H1 (cell line): ENCODE measurements at regions not wholly inside any gene's neighbourhood (a gene's known extent, or its start where the extent isn't known, plus 50 kb on each side); places are given as distances from the start of the nearest gene placed in this dataset.

Experiments
- CTCF ChIA-PET: fragments of 300-600 bp; sonication (Branson Sonifier 250); formaldehyde crosslinking; loops from one replicate; lab custom pipeline; 2021; ENCODE audit not compliant: partially characterized antibody; lab: Charles Lee
- POLR2A ChIA-PET: fragments of 300-600 bp; sonication (Branson Sonifier 250); formaldehyde crosslinking; loops from one replicate; lab custom pipeline; 2021; ENCODE audit warnings: inconsistent platforms; ENCODE audit not compliant: partially characterized antibody; lab: Charles Lee
- DNase-seq, 2 experiments: peaks; one replicate each; pipeline versions ENCODE4 v3.0.0 to v3.0.0-alpha.2; 2010 to 2022; ENCODE audit warnings: low spot score in 2 of 2, low read depth in 1 of 2, mixed read lengths in 1 of 2
- FAIRE-seq: peaks from 2 replicates; lab custom pipeline; 2011; peaks lifted over from hg19 to GRCh38; lab: Jason Lieb, UNC
- H2AFZ ChIP-seq: 2 replicates; pipeline ENCODE4 v1.8.1; 2012; ENCODE audit warnings: low read length, inconsistent platforms
- H2AK5ac ChIP-seq: 2 replicates; pipeline ENCODE4 v1.6.1; 2013; ENCODE audit warnings: low read depth, low read length
- H2BK120ac ChIP-seq: replicated peaks from 2 replicates; pipeline ENCODE3; 2013; ENCODE audit warnings: low read depth, low read length, inconsistent platforms
- H2BK12ac ChIP-seq: 2 replicates; pipeline ENCODE4 v1.6.1; 2013; ENCODE audit warnings: low read depth, low read length
- H2BK15ac ChIP-seq: 2 replicates; pipeline ENCODE4 v1.6.1; 2013; ENCODE audit warnings: low read length
- H2BK20ac ChIP-seq: 2 replicates; pipeline ENCODE4 v1.6.1; 2013; ENCODE audit warnings: low read length
- H2BK5ac ChIP-seq: 2 replicates; pipeline ENCODE4 v1.6.1; 2013; ENCODE audit warnings: low read depth, low read length
- H3K14ac ChIP-seq: 2 replicates; pipeline ENCODE4 v1.6.1; 2013; ENCODE audit warnings: inconsistent platforms; ENCODE audit not compliant: insufficient read length
- H3K18ac ChIP-seq: 2 replicates; pipeline ENCODE4 v1.6.1; 2013; ENCODE audit warnings: low read length; ENCODE audit errors: extremely low read depth
- H3K23ac ChIP-seq: 2 replicates; pipeline ENCODE4 v1.6.1; 2013; ENCODE audit warnings: inconsistent platforms; ENCODE audit not compliant: insufficient read length
- H3K23me2 ChIP-seq: 2 replicates; pipeline ENCODE4 v1.6.1; 2013; ENCODE audit warnings: low read depth, low read length
- H3K27ac ChIP-seq: 2 replicates; pipeline ENCODE4 v1.6.1; 2011; ENCODE audit warnings: low read depth, low read length, inconsistent platforms
- H3K27me3 ChIP-seq, 4 experiments: replicated peaks in 1 of 4; 1 replicate in 1 of 4; 2 replicates in 3 of 4; pipeline versions ENCODE4 v1.6.1 to v1.8.1; 2011 to 2013; ENCODE audit warnings: low read length in 3 of 4, mild to moderate bottlenecking in 3 of 4, inconsistent platforms in 2 of 4, mixed read lengths in 2 of 4, moderate library complexity in 1 of 4; ENCODE audit not compliant: control insufficient read depth in 3 of 4, insufficient read depth in 3 of 4; ENCODE audit errors: extremely low read depth in 1 of 4
- H3K36me3 ChIP-seq, 4 experiments: 2 replicates each; pipeline versions ENCODE4 v1.6.1 to v1.8.1; 2011 to 2013; ENCODE audit warnings: mild to moderate bottlenecking in 4 of 4, low read length in 3 of 4, moderate library complexity in 2 of 4, control low read depth in 1 of 4, inconsistent platforms in 1 of 4; ENCODE audit not compliant: insufficient read depth in 4 of 4, control insufficient read depth in 2 of 4
- H3K4ac ChIP-seq: replicated peaks from 2 replicates; pipeline ENCODE3; 2013; ENCODE audit warnings: low read length, low read depth, mixed read lengths, inconsistent platforms; ENCODE audit not compliant: insufficient read length
- H3K4me1 ChIP-seq, 4 experiments: replicated peaks in 1 of 4; 1 replicate in 1 of 4; 2 replicates in 3 of 4; pipeline versions ENCODE4 v1.6.1 to v1.8.1; 2011 to 2013; ENCODE audit warnings: low read length in 3 of 4, inconsistent platforms in 2 of 4, mixed read lengths in 1 of 4; ENCODE audit not compliant: insufficient read depth in 4 of 4, control insufficient read depth in 3 of 4
- H3K4me2 ChIP-seq, 2 experiments: 2 replicates each; pipeline versions ENCODE4 v1.6.1 to v1.8.1; 2011 to 2013; ENCODE audit warnings: low read depth in 2 of 2, low read length in 2 of 2, control low read depth in 1 of 2, inconsistent platforms in 1 of 2, mild to moderate bottlenecking in 1 of 2; ENCODE audit not compliant: insufficient read depth in 1 of 2
- H3K4me3 ChIP-seq, 4 experiments: fragments of 200-600, 300-600 bp in 1 of 4; sonication (generic), shearing (Covaris generic), sonication (Bioruptor Twin) in 1 of 4; 2 replicates each; pipeline versions ENCODE4 v1.5.1 to v1.8.1; 2011 to 2016; ENCODE audit warnings: low read length in 4 of 4, low read depth in 3 of 4, control low read depth in 2 of 4, inconsistent platforms in 2 of 4, mild to moderate bottlenecking in 2 of 4, mixed read lengths in 1 of 4, moderate library complexity in 1 of 4; ENCODE audit not compliant: insufficient read depth in 2 of 4; ENCODE audit errors: extremely low read depth in 1 of 4
- H3K56ac ChIP-seq: replicated peaks from 2 replicates; pipeline ENCODE3; 2013; ENCODE audit warnings: low read depth, mild to moderate bottlenecking, mixed read lengths, low read length, inconsistent platforms; ENCODE audit not compliant: insufficient read length
- H3K79me1 ChIP-seq: 2 replicates; pipeline ENCODE4 v1.6.1; 2013; ENCODE audit warnings: low read depth, low read length, control low read depth
- H3K79me2 ChIP-seq, 2 experiments: 2 replicates each; pipeline versions ENCODE4 v1.6.1 to v1.8.1; 2012 to 2013; ENCODE audit warnings: low read length in 2 of 2, mild to moderate bottlenecking in 2 of 2, inconsistent platforms in 1 of 2; ENCODE audit not compliant: insufficient read depth in 2 of 2, control insufficient read depth in 1 of 2
- H3K9ac ChIP-seq, 4 experiments: replicated peaks in 1 of 4; 1 replicate in 1 of 4; 2 replicates in 3 of 4; pipeline versions ENCODE4 v1.6.1 to v1.8.1; 2011 to 2013; ENCODE audit warnings: low read depth in 3 of 4, low read length in 3 of 4, control low read depth in 2 of 4, mild to moderate bottlenecking in 2 of 4, moderate library complexity in 2 of 4, inconsistent platforms in 1 of 4; ENCODE audit errors: extremely low read depth in 1 of 4
- H3K9me3 ChIP-seq, 2 experiments: 2 replicates each; pipeline versions ENCODE4 v1.6.1 to v1.8.1; 2012 to 2013; ENCODE audit warnings: mild to moderate bottlenecking in 2 of 2, moderate library complexity in 2 of 2, control low read depth in 1 of 2, inconsistent platforms in 1 of 2, low read depth in 1 of 2, low read length in 1 of 2, mixed read lengths in 1 of 2; ENCODE audit not compliant: insufficient read depth in 2 of 2
- H4K20me1 ChIP-seq, 2 experiments: replicated peaks in 1 of 2; 2 replicates each; pipeline versions ENCODE3 to v1.8.1; 2011 to 2013; ENCODE audit warnings: inconsistent platforms in 2 of 2, low read length in 2 of 2, mild to moderate bottlenecking in 1 of 2; ENCODE audit not compliant: insufficient read depth in 2 of 2, control insufficient read depth in 1 of 2
- H4K5ac ChIP-seq: 2 replicates; pipeline ENCODE4 v1.6.1; 2013; ENCODE audit warnings: low read length, low read depth, mixed read lengths, inconsistent platforms; ENCODE audit not compliant: insufficient read length
- H4K8ac ChIP-seq: 2 replicates; pipeline ENCODE4 v1.8.0; 2013; ENCODE audit warnings: mild to moderate bottlenecking, moderate library complexity, low read length, inconsistent platforms; ENCODE audit not compliant: insufficient read depth; ENCODE audit errors: extremely low read depth
- H4K91ac ChIP-seq: replicated peaks from 2 replicates; pipeline ENCODE3; 2013; ENCODE audit warnings: low read length, mixed read lengths, inconsistent platforms; ENCODE audit not compliant: insufficient read length
- WGBS, 2 experiments: shearing (Covaris generic) in 1 of 2; methylation state at CpG; one replicate each; pipeline versions ENCODE4 v1.1.6 to v1.1.7; 2013 to 2015; ENCODE audit warnings: low lambda C conversion rate in 2 of 2, mixed read lengths in 2 of 2, inconsistent platforms in 1 of 2, low coverage in 1 of 2, missing lambda C conversion rate in 1 of 2; ENCODE audit not compliant: insufficient replicate concordance in 2 of 2, insufficient coverage in 1 of 2, insufficient read length in 1 of 2; ENCODE audit errors: extremely low coverage in 1 of 2, missing lambda C conversion rate in 1 of 2; 5-methylcytosine and 5-hydroxymethylcytosine counted together
- TF ChIP-seq, protein P1 (sequence below): IDR thresholded peaks from 2 replicates; pipeline ENCODE4 v1.6.1; 2012; ENCODE audit warnings: low read length, inconsistent platforms

DNA sequence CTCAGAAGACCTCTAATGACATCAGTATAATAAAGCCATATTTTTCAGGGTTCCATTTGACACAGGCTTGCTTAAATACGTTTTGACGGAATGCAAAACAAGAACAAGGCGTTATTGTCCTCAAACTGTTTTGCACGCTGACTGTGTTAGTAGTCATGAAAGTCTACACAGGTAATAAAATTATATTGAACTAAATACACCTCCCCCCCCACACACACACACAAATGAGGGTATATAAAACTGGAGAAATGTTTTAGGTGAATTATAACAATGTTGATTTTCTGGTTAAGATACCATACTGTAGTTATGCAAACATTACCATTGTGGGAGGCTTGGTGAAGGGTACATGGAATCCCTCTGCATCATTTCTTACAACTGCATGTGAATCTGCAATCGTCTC is 257.1 kb upstream of the ARRDC4 start:
- no peak overlapping the region for H2BK20ac ChIP-seq
- FAIRE-seq = no peak
- H3K56ac ChIP-seq = no peak overlapping the region
- no peak overlapping the region for H3K27ac ChIP-seq
- no peak overlapping the region for H3K4me2 ChIP-seq
- DNase-seq = no peak
- H4K5ac ChIP-seq = no peak overlapping the region
- no peak overlapping the region for H2BK15ac ChIP-seq
- WGBS, 2 experiments = 93% methylated on average over 5 of the region's 5 CpGs; no CpG with 5 or more reads in 1 of the 2 experiments
- H4K91ac ChIP-seq = no peak overlapping the region
- H4K20me1 ChIP-seq = no peaks in the 10 kb centered on the region
- ChIA-PET CTCF (no interaction called here), POLR2A (no interaction called here)
- H3K4ac ChIP-seq = no peak overlapping the region
- no peak overlapping the region for H2BK120ac ChIP-seq
- H2BK5ac ChIP-seq = no peak overlapping the region
- H3K14ac ChIP-seq = no peak overlapping the region
- no peak overlapping the region for H3K9ac ChIP-seq
- no peak overlapping the region for H3K4me3 ChIP-seq
- no peak overlapping the region for H2AK5ac ChIP-seq
- H3K79me2 ChIP-seq = no peaks in the 10 kb centered on the region
- H2BK12ac ChIP-seq = no peak overlapping the region
- H3K9me3 ChIP-seq = no peaks in the 10 kb centered on the region; a peak in 1 of 4 replicates
- no peaks in the 10 kb centered on the region for H3K36me3 ChIP-seq
- H3K23me2 ChIP-seq = no peaks in the 10 kb centered on the region
- H2AFZ ChIP-seq = no peak overlapping the region
- no peak overlapping the region for H4K8ac ChIP-seq
- no peak overlapping the region for H3K23ac ChIP-seq
- TF ChIP-seq, protein P1, sequence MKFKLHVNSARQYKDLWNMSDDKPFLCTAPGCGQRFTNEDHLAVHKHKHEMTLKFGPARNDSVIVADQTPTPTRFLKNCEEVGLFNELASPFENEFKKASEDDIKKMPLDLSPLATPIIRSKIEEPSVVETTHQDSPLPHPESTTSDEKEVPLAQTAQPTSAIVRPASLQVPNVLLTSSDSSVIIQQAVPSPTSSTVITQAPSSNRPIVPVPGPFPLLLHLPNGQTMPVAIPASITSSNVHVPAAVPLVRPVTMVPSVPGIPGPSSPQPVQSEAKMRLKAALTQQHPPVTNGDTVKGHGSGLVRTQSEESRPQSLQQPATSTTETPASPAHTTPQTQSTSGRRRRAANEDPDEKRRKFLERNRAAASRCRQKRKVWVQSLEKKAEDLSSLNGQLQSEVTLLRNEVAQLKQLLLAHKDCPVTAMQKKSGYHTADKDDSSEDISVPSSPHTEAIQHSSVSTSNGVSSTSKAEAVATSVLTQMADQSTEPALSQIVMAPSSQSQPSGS = no peak
- no peaks in the 10 kb centered on the region for H3K4me1 ChIP-seq
- H3K27me3 ChIP-seq = no peaks in the 10 kb centered on the region
- no peaks in the 10 kb centered on the region for H3K79me1 ChIP-seq
- H3K18ac ChIP-seq = no peak overlapping the region
